Stromal cell of bone marrow (primary cell): ENCODE measurements at regions not wholly inside any gene's neighbourhood (a gene's known extent, or its start where the extent isn't known, plus 50 kb on each side); places are given as distances from the start of the nearest gene placed in this dataset.

Experiments used
- DNase-seq: peaks from one replicate; pipeline ENCODE4 v3.0.0-alpha.2; 2012; ENCODE audit warnings: low read depth

DNA sequence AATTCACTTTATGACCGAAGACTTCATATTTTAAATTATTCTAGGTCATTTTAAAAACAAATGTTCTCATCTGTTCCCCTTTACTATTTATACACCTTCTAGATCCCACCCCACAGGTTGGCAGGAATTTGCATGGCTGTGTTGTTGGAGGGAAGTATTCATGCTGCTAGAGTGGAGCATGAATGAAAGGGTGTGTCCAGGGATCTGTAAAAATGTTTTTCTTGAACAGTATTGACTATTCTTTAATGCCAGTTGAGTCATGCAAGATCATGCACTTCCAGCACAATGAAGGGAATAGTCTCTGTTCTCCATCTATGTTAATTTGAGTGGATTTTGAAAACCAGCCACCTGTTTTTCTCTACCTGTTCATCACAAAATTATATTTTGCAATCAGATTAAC lies 52.0 kb upstream of the COL3A1 start:
- DNase-seq: no peak
